ENCODE measurements at regions not wholly inside any gene's neighbourhood (a gene's known extent, or its start where the extent isn't known, plus 50 kb on each side); places are given as distances from the start of the nearest gene placed in this dataset.

- Histone ChIP-seq H3K36me3 (no peaks in the 10 kb centered on the region), H3K4me1 (no peaks in the 10 kb centered on the region), H3K4me3 (no peak overlapping the region), H3K9me3 (no peaks in the 10 kb centered on the region), H3K27ac (no peak overlapping the region), H3K27me3 (no peaks in the 10 kb centered on the region)
- TF ChIP-seq POLR2AphosphoS5 (IDR thresholded peaks at IDR 0.05) = no peak
- TF ChIP-seq EP300 (IDR thresholded peaks at IDR 0.05) = no peak
- no peak for TF ChIP-seq POLR2A (IDR thresholded peaks at IDR 0.05)
- no peak for TF ChIP-seq CTCF (IDR thresholded peaks at IDR 0.05)
- 41% methylated on average over 2 of the region's 2 CpGs for WGBS
- no peak for DNase-seq (ENCODE audit: low spot score in 2 of 2)
Observed at GRCh38 chr9:1337169-1337568, 287.0 kb downstream of the DMRT2 start.

- Histone ChIP-seq H3K36me3 (no peaks in the 10 kb centered on the region), H3K9me3 (no peaks in the 10 kb centered on the region), H3K4me1 (no peaks in the 10 kb centered on the region), H3K27me3 (no peaks in the 10 kb centered on the region), H3K4me3 (no peak overlapping the region), H3K27ac (no peak overlapping the region)
- no peak for TF ChIP-seq POLR2AphosphoS5 (IDR thresholded peaks at IDR 0.05)
- no peak for TF ChIP-seq EP300 (IDR thresholded peaks at IDR 0.05)
- TF ChIP-seq CTCF (IDR thresholded peaks at IDR 0.05) = no peak
- TF ChIP-seq POLR2A (IDR thresholded peaks at IDR 0.05) = no peak
- no peak for DNase-seq (ENCODE audit: low spot score in 2 of 2)
Observed at GRCh38 chr9:1340390-1340789, 290.2 kb downstream of the DMRT2 start.

- no peak for DNase-seq (ENCODE audit: low spot score in 2 of 2)
Observed at GRCh38 chr9:1353291-1353690, 303.1 kb downstream of the DMRT2 start.

GRCh38 chr9:1354086-1354485 lies 303.9 kb downstream of the DMRT2 start:
- Histone ChIP-seq H3K27me3 (no peaks in the 10 kb centered on the region), H3K27ac (no peak overlapping the region), H3K9me3 (no peaks in the 10 kb centered on the region), H3K4me1 (no peaks in the 10 kb centered on the region), H3K36me3 (no peaks in the 10 kb centered on the region), H3K4me3 (no peak overlapping the region)
- WGBS = 67% methylated on average over 5 of the region's 5 CpGs
- no peak for DNase-seq (ENCODE audit: low spot score in 2 of 2)
- no peak for TF ChIP-seq POLR2A (IDR thresholded peaks at IDR 0.05)
- no peak for TF ChIP-seq POLR2AphosphoS5 (IDR thresholded peaks at IDR 0.05)
- no peak for TF ChIP-seq EP300 (IDR thresholded peaks at IDR 0.05)
- no peak for TF ChIP-seq CTCF (IDR thresholded peaks at IDR 0.05)

More at GRCh38 chr9:1353291-1353690, 303.1 kb downstream of the DMRT2 start:
- Histone ChIP-seq H3K27me3 (no peaks in the 10 kb centered on the region), H3K36me3 (no peaks in the 10 kb centered on the region), H3K27ac (no peak overlapping the region), H3K9me3 (no peaks in the 10 kb centered on the region), H3K4me1 (no peaks in the 10 kb centered on the region), H3K4me3 (no peak overlapping the region)
- no peak for TF ChIP-seq EP300 (IDR thresholded peaks at IDR 0.05)
- 86% methylated on average over 3 of the region's 3 CpGs for WGBS

GRCh38 chr9:1354606-1355005 lies 304.4 kb downstream of the DMRT2 start:
- DNase-seq (ENCODE audit: low spot score in 2 of 2) = no peak
- TF ChIP-seq POLR2AphosphoS5 (IDR thresholded peaks at IDR 0.05) (no peak), POLR2A (IDR thresholded peaks at IDR 0.05) (no peak), EP300 (IDR thresholded peaks at IDR 0.05) (no peak), CTCF (IDR thresholded peaks at IDR 0.05) (no peak)
- H3K27ac ChIP-seq = no peak overlapping the region
- WGBS = 68% methylated on average over 4 of the region's 4 CpGs
- H3K9me3 ChIP-seq = no peaks in the 10 kb centered on the region
- H3K36me3 ChIP-seq = no peaks in the 10 kb centered on the region
- no peaks in the 10 kb centered on the region for H3K27me3 ChIP-seq
- H3K4me3 ChIP-seq = no peak overlapping the region
- no peaks in the 10 kb centered on the region for H3K4me1 ChIP-seq

- H3K27me3 ChIP-seq = no peaks in the 10 kb centered on the region
- WGBS = 77% methylated on average over 1 of the region's 1 CpG
Observed at GRCh38 chr9:1355656-1356055, 305.5 kb downstream of the DMRT2 start.

More at GRCh38 chr9:1355656-1356055, 305.5 kb downstream of the DMRT2 start:
- no peak for DNase-seq (ENCODE audit: low spot score in 2 of 2)
- Histone ChIP-seq H3K9me3 (no peaks in the 10 kb centered on the region), H3K27ac (no peak overlapping the region), H3K36me3 (no peaks in the 10 kb centered on the region), H3K4me3 (no peak overlapping the region), H3K4me1 (no peaks in the 10 kb centered on the region)
- TF ChIP-seq POLR2A (IDR thresholded peaks at IDR 0.05) (no peak), CTCF (IDR thresholded peaks at IDR 0.05) (no peak), EP300 (IDR thresholded peaks at IDR 0.05) (no peak), POLR2AphosphoS5 (IDR thresholded peaks at IDR 0.05) (no peak)

All from suprapubic skin (tissue), 4 donors.